HT-29 (cell line): ENCODE measurements at regions not wholly inside any gene's neighbourhood (a gene's known extent, or its start where the extent isn't known, plus 50 kb on each side); places are given as distances from the start of the nearest gene placed in this dataset.

ENCODE experiments used
- DNase-seq: peaks from one replicate; pipeline ENCODE4 v3.0.0-alpha.2; 2015; ENCODE audit warnings: low spot score

- no peak for DNase-seq
These were observed 1666.0 kb downstream of the EFNB2 start for GRCh38 chr13:104869501-104869900.

GRCh38 chr13:104868806-104869205, 1666.7 kb downstream of the EFNB2 start:
- no peak for DNase-seq

GRCh38 chr13:104855581-104855980, 1679.9 kb downstream of the EFNB2 start:
- no peak for DNase-seq

- no peak for DNase-seq
These were observed 1680.8 kb downstream of the EFNB2 start for GRCh38 chr13:104854698-104855097.

GRCh38 chr13:104854007-104854406, 1681.5 kb downstream of the EFNB2 start:
- peak; percentile 5 for DNase-seq

GRCh38 chr13:104847922-104848321, 1687.5 kb downstream of the EFNB2 start:
- no peak for DNase-seq

GRCh38 chr13:104843401-104843800, 1692.1 kb downstream of the EFNB2 start:
- DNase-seq: no peak

- DNase-seq: no peak
These were observed 1694.4 kb downstream of the EFNB2 start for GRCh38 chr13:104841110-104841509.

GRCh38 chr13:104837756-104838155, 1697.7 kb downstream of the EFNB2 start:
- DNase-seq: no peak

GRCh38 chr13:104833221-104833620, 1702.2 kb downstream of the EFNB2 start:
- DNase-seq: no peak

- no peak for DNase-seq
These were observed 1703.2 kb downstream of the EFNB2 start for GRCh38 chr13:104832231-104832630.

GRCh38 chr13:104831831-104832230, 1703.6 kb downstream of the EFNB2 start:
- no peak for DNase-seq

- no peak for DNase-seq
These were observed 1711.8 kb downstream of the EFNB2 start for GRCh38 chr13:104823709-104824108.

GRCh38 chr13:104823071-104823470, 1712.4 kb downstream of the EFNB2 start:
- DNase-seq: no peak

GRCh38 chr13:104817271-104817670, 1718.2 kb downstream of the EFNB2 start:
- DNase-seq: no peak

GRCh38 chr13:104816726-104817125, 1718.7 kb downstream of the EFNB2 start:
- DNase-seq: no peak

- no peak for DNase-seq
These were observed 1725.2 kb downstream of the EFNB2 start for GRCh38 chr13:104810242-104810641.

GRCh38 chr13:104809483-104809882, 1726.0 kb downstream of the EFNB2 start:
- DNase-seq: no peak

GRCh38 chr13:104805346-104805745, 1730.1 kb downstream of the EFNB2 start:
- no peak for DNase-seq

- no peak for DNase-seq
These were observed 1732.9 kb upstream of the SLC10A2 start for GRCh38 chr13:104799152-104799551.

- DNase-seq: no peak
These were observed 1732.3 kb upstream of the SLC10A2 start for GRCh38 chr13:104798486-104798885.

- no peak for DNase-seq
These were observed 1730.4 kb upstream of the SLC10A2 start for GRCh38 chr13:104796581-104796980.

- no peak for DNase-seq
These were observed 1719.7 kb upstream of the SLC10A2 start for GRCh38 chr13:104785952-104786351.

GRCh38 chr13:104784891-104785290, 1718.7 kb upstream of the SLC10A2 start:
- DNase-seq: no peak

GRCh38 chr13:104782741-104783140, 1716.5 kb upstream of the SLC10A2 start:
- no peak for DNase-seq
